Keratinocyte (primary cell): ENCODE measurements at regions not wholly inside any gene's neighbourhood (a gene's known extent, or its start where the extent isn't known, plus 50 kb on each side); places are given as distances from the start of the nearest gene placed in this dataset.
"Not testable (repeated sequence)": the region's sequence is repeated elsewhere in the genome, so short reads cannot be mapped to it uniquely, and the experiment has no call there.

Experiments used
- DNase-seq: peaks from one replicate; pipeline ENCODE4 v3.0.0-alpha.2; 2011; ENCODE audit warnings: low read depth, missing footprints, low spot score
- FAIRE-seq: peaks from 2 replicates; lab custom pipeline; 2011; peaks lifted over from hg19 to GRCh38; lab: Jason Lieb, UNC
- H2AFZ ChIP-seq: 2 replicates; pipeline ENCODE4 v1.6.0; 2012; ENCODE audit warnings: low read length, control low read depth, inconsistent platforms; ENCODE audit not compliant: control insufficient read depth
- H3K27ac ChIP-seq: 2 replicates; pipeline ENCODE4 v1.5.1; 2011; ENCODE audit warnings: low read length; ENCODE audit not compliant: control insufficient read depth, insufficient read depth
- H3K27me3 ChIP-seq: 3 replicates; pipeline ENCODE4 v1.6.0; 2011; ENCODE audit warnings: low read length; ENCODE audit not compliant: control insufficient read depth, insufficient read depth; ENCODE audit errors: extremely low read depth
- H3K36me3 ChIP-seq, 2 experiments: 2 replicates in 1 of 2; 3 replicates in 1 of 2; pipeline ENCODE4 v1.5.1; 2011; ENCODE audit warnings: low read length in 2 of 2, mild to moderate bottlenecking in 1 of 2; ENCODE audit not compliant: control insufficient read depth in 2 of 2, insufficient read depth in 2 of 2; ENCODE audit errors: extremely low read depth in 1 of 2
- H3K4me1 ChIP-seq: 3 replicates; pipeline ENCODE4 v1.5.1; 2011; ENCODE audit warnings: low read length; ENCODE audit not compliant: control insufficient read depth, insufficient read depth; ENCODE audit errors: extremely low read depth
- H3K4me2 ChIP-seq: 3 replicates; pipeline ENCODE4 v1.6.0; 2011; ENCODE audit warnings: low read depth, low read length; ENCODE audit not compliant: control insufficient read depth, insufficient read depth; ENCODE audit errors: extremely low read depth
- H3K4me3 ChIP-seq, 3 experiments: fragments of 200-600 bp in 1 of 3; sonication (generic) in 1 of 3; 2 replicates in 2 of 3; 3 replicates in 1 of 3; pipeline ENCODE4 v1.5.1; 2011 to 2016; ENCODE audit warnings: low read length in 3 of 3, mild to moderate bottlenecking in 3 of 3, control low read depth in 2 of 3, inconsistent platforms in 1 of 3, low read depth in 1 of 3, mixed read lengths in 1 of 3, mixed run types in 1 of 3, moderate library complexity in 1 of 3; ENCODE audit not compliant: control insufficient read depth in 2 of 3, insufficient read depth in 2 of 3; ENCODE audit errors: extremely low read depth in 1 of 3
- H3K79me2 ChIP-seq: 2 replicates; pipeline ENCODE4 v1.6.0; 2012; ENCODE audit warnings: low read length; ENCODE audit not compliant: control insufficient read depth, insufficient read depth
- H3K9ac ChIP-seq: 3 replicates; pipeline ENCODE4 v1.6.0; 2011; ENCODE audit warnings: low read length; ENCODE audit not compliant: control insufficient read depth, insufficient read depth; ENCODE audit errors: extremely low read depth
- H3K9me1 ChIP-seq: 3 replicates; pipeline ENCODE4 v1.6.0; 2011; ENCODE audit warnings: low read length; ENCODE audit not compliant: control insufficient read depth, insufficient read depth; ENCODE audit errors: extremely low read depth
- H3K9me3 ChIP-seq: 2 replicates; pipeline ENCODE4 v1.5.1; 2012; ENCODE audit warnings: low read depth, low read length; ENCODE audit not compliant: control insufficient read depth
- H4K20me1 ChIP-seq: 3 replicates; pipeline ENCODE4 v1.6.0; 2011; ENCODE audit warnings: low read length; ENCODE audit not compliant: control insufficient read depth, insufficient read depth; ENCODE audit errors: extremely low read depth
- CTCF ChIP-seq, 3 experiments: IDR thresholded peaks in 1 of 3; conservative IDR thresholded peaks in 1 of 3; optimal IDR thresholded peaks in 1 of 3; 2 replicates in 2 of 3; 3 replicates in 1 of 3; pipeline versions ENCODE3 to v1.5.1; 2011; ENCODE audit warnings: low read length in 3 of 3, mild to moderate bottlenecking in 3 of 3, moderate library complexity in 2 of 3, control low read depth in 1 of 3, inconsistent platforms in 1 of 3; ENCODE audit not compliant: insufficient read depth in 2 of 3; ENCODE audit errors: extremely low read depth in 1 of 3
- EZH2 ChIP-seq: IDR thresholded peaks from one replicate; pipeline ENCODE4 v1.6.1; 2012; ENCODE audit warnings: inconsistent platforms, mild to moderate bottlenecking, low read length, moderate library complexity
- dilution Hi-C: fragments of 300-500 bp; cut with MboI; formaldehyde crosslinking; loops from one replicate; pipeline ENCODE4 v1.7.0; 2020; ENCODE audit warnings: low sequenced_read_pairs; ENCODE audit not compliant: extremely low pct_ligation_motif_present

GRCh38 chr5:142233083-142234032 lies 91.5 kb downstream of the SPRY4 start:
- Histone ChIP-seq H3K27ac (no peak overlapping the region), H3K4me1 (peaks cover 9% of the 10 kb centered on the region), H4K20me1 (no peaks in the 10 kb centered on the region), H2AFZ (no peak overlapping the region), H3K4me3 (no peak overlapping the region), H3K9me3 (no peaks in the 10 kb centered on the region), H3K27me3 (no peaks in the 10 kb centered on the region), H3K4me2 (no peak overlapping the region), H3K79me2 (no peaks in the 10 kb centered on the region), H3K9ac (no peak overlapping the region), H3K9me1 (no peaks in the 10 kb centered on the region), H3K36me3 (no peaks in the 10 kb centered on the region)
- dilution Hi-C loops, result no loop called here
- TF ChIP-seq EZH2 (no peak), CTCF (optimal IDR thresholded peaks at IDR 0.05 in 1 of 3, IDR thresholded peaks at IDR 0.05 in 1 of 3, conservative IDR thresholded peaks at IDR 0.05 in 1 of 3; ENCODE audit: extremely low read depth in 1 of 3, insufficient read depth in 2 of 3, low read length in 3 of 3) (no peak)
- DNase-seq, result no peak
- no peak for FAIRE-seq

- H3K4me1 ChIP-seq, H3K36me3 ChIP-seq, H3K9me1 ChIP-seq, H3K27me3 ChIP-seq, H3K4me3 ChIP-seq, DNase-seq, H3K9ac ChIP-seq, H4K20me1 ChIP-seq, H2AFZ ChIP-seq, H3K79me2 ChIP-seq, H3K27ac ChIP-seq, dilution Hi-C loops, H3K9me3 ChIP-seq, H3K4me2 ChIP-seq, FAIRE-seq: not testable (repeated sequence)
These were observed 93.9 kb downstream of the SPRY4 start for GRCh38 chr5:142230949-142231348.
